ENCODE measurements at regions not wholly inside any gene's neighbourhood (a gene's known extent, or its start where the extent isn't known, plus 50 kb on each side); places are given as distances from the start of the nearest gene placed in this dataset.
"Not testable (repeated sequence)": the region's sequence is repeated elsewhere in the genome, so short reads cannot be mapped to it uniquely, and the experiment has no call there.

DNA sequence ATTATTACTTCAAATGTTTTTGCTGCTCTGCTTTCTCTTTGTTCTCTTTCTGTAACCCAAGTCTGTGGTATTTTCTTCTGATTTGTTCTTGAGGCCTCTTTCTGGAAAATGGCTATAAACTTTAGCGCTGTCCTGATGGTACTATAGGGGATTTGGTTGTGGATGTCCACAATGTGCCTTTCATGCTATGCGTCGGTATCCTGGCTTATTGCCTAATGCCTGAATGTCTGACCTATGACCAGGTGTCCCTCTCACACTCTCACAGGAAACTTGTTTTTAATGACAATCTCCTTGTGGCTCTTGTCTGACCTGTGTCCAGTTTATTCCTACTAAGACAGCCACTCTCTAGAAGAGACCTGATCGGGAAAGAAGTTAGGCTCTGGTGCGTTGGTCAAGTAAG, 222.4 kb upstream of the NR3C2 start:
- H3K4me3 ChIP-seq (ENCODE audit: low read depth, low read length) = no peak overlapping the region
- TF ChIP-seq, protein P1, sequence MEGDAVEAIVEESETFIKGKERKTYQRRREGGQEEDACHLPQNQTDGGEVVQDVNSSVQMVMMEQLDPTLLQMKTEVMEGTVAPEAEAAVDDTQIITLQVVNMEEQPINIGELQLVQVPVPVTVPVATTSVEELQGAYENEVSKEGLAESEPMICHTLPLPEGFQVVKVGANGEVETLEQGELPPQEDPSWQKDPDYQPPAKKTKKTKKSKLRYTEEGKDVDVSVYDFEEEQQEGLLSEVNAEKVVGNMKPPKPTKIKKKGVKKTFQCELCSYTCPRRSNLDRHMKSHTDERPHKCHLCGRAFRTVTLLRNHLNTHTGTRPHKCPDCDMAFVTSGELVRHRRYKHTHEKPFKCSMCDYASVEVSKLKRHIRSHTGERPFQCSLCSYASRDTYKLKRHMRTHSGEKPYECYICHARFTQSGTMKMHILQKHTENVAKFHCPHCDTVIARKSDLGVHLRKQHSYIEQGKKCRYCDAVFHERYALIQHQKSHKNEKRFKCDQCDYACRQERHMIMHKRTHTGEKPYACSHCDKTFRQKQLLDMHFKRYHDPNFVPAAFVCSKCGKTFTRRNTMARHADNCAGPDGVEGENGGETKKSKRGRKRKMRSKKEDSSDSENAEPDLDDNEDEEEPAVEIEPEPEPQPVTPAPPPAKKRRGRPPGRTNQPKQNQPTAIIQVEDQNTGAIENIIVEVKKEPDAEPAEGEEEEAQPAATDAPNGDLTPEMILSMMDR (IDR thresholded peaks at IDR 0.05; ENCODE audit: control insufficient read depth, extremely low read depth, insufficient read depth) = no peak
- DNase-seq (ENCODE audit: low read depth) = no peak

DNA sequence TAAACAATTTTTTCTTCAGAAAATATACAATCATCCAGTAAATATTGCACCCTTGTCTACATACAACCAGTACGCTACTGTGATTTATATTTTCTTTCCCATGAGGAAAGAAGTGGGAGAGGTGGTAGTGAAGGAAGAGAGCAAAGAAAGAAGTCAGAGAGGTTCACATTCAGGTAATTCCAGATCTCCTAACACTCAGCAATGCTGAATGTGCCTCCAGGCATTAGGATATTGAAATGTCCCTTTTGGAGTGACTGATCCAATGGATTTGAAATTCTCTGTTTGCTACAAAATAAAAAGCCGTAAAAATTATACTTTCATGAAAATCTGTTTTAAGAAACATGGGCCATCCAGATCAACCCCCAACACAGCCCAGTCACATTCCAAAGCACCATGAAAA, 211.9 kb upstream of the NR3C2 start:
- H3K4me3 ChIP-seq (ENCODE audit: low read depth, low read length) = no peak overlapping the region
- TF ChIP-seq, protein P1 (IDR thresholded peaks at IDR 0.05; ENCODE audit: control insufficient read depth, extremely low read depth, insufficient read depth) = no peak
- no peak for DNase-seq (ENCODE audit: low read depth)

DNA sequence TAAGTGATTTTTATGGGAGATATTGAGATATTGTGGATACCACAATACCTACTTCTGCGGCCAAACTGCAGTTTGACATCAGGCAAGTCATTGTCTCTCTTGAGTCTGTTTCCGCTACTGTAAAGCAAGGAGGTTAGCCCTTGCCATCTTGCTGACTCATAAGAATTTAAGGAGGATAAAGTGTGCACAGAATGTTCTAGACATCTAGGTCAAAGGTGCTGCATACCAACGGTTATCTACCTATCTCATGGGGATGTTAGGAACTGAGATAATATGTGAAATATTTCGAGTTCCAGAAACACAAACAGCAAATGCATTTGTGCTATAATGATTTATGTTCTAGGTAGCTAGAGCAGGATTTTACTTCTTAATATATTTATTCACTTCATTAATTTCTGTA, 211.5 kb upstream of the NR3C2 start:
- H3K4me3 ChIP-seq (ENCODE audit: low read depth, low read length) = no peak overlapping the region
- TF ChIP-seq, protein P1 (IDR thresholded peaks at IDR 0.05; ENCODE audit: control insufficient read depth, extremely low read depth, insufficient read depth) = no peak
- no peak for DNase-seq (ENCODE audit: low read depth)

DNA sequence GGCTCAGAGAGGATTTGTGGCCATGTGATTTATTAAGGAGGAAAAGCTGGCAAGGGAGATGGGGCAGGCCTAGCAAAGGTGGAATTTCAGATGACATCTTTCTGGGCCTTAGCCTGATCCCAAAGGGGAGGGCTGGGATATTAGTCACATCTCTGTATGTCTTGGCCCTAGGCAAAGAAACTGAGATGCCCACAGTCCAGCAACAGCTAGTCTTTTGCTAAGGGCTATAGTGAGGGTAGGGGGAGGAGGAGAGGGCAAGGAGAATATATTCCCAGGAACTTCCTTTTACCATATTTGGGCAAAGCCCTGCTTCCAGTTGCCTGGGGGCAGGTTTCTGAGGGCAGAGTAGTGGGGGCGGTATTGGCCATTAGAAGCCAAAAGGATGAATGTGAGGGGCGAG, 209.8 kb upstream of the NR3C2 start:
- no peak overlapping the region for H3K4me3 ChIP-seq (ENCODE audit: low read depth, low read length)
- DNase-seq (ENCODE audit: low read depth) = no peak
- TF ChIP-seq, protein P1 (IDR thresholded peaks at IDR 0.05; ENCODE audit: control insufficient read depth, extremely low read depth, insufficient read depth) = no peak

DNA sequence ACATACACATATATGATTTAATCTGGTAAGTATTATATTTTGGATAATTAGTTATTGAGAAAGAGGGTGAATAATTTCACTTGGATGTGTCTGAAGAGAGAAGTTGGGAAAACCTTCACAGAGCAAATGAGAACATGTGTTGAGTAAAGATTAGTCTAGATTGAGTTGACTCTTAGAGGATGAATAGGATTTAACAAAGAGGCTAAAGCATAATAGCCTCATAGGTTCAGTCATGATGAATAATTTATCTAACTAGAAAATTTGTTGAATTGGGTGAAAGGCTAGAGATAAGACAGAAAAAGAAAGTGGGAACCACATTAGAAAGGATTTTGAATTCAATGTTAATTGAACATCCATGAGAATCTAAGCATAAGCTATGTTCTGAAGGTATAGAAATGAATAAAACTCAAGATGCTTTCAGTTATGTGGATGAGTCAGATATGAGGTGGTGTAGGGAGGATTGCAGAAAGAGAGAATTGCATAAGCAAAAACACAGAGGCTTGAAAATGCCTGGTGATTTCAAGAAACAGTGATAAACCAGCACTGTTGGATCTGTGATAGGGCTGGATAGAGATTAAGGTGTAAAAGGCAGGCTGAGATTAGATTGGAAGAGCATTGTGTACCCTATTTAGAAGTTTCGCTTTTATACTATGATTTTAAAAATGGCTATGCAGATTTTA, 207.6 kb upstream of the NR3C2 start:
- TF ChIP-seq, protein P1 (IDR thresholded peaks at IDR 0.05; ENCODE audit: control insufficient read depth, extremely low read depth, insufficient read depth) = no peak
- no peak overlapping the region for H3K4me3 ChIP-seq (ENCODE audit: low read depth, low read length)
- no peak for DNase-seq (ENCODE audit: low read depth)

DNA sequence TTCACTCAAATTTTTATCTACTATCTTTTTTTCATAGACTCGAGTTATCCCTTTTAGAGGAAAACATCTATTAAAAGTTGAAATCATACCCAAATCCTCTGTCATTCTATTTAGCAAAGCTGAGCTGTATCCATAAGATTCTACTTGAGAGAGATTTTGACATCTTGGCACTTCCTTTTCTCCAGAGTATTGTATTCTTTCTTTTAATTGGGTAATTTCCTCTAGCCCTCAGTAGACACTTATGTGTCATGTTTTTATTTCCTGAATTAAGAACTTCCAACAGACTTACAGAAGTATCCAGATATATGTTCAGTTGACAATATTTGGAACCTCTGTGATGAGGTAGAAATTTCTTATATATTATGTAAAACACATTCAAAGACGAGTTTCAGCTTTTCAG, 201.6 kb upstream of the NR3C2 start:
- no peak for DNase-seq (ENCODE audit: low read depth)
- H3K4me3 ChIP-seq (ENCODE audit: low read depth, low read length) = no peak overlapping the region
- TF ChIP-seq, protein P1 (IDR thresholded peaks at IDR 0.05; ENCODE audit: control insufficient read depth, extremely low read depth, insufficient read depth) = no peak

DNA sequence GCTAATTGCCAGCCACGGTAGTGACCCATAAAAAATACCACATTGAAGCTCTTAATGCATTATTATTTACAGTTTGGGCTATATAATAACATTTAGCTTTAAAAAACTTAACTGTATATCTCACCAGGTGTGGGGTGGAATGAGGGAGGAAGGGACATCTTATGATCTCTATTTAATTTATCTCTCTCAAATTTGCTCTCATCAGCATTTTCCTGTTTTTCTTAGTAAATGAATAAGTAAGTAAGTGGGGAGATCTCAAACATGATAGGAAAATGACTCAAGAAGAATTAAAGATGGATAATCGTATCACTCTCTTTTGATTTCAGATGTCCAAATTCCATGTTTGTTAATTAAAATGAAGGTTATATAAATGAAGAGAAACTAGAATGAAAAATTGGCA, 200.7 kb upstream of the NR3C2 start:
- no peak overlapping the region for H3K4me3 ChIP-seq (ENCODE audit: low read depth, low read length)
- TF ChIP-seq, protein P1 (IDR thresholded peaks at IDR 0.05; ENCODE audit: control insufficient read depth, extremely low read depth, insufficient read depth) = no peak
- no peak for DNase-seq (ENCODE audit: low read depth)

DNA sequence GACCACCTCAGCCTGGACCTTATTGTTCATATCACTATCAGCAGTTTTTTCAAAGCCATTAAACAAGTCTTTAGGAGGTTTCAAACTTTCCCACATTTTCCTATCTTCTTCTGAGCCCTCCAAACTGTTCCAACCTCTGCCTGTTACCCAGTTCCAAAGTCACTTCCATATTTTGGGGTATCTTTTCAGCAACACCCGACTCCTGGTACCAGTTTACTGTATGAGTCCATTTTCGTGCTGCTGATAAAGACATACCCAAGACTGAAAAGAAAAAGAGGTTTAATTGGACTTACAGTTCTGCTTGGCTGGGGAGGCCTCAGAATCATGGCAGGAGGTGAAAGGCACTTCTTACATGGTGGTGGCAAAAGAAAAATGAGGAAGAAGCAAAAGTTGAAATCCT, 195.9 kb upstream of the NR3C2 start:
- not testable (repeated sequence) for H3K4me3 ChIP-seq (ENCODE audit: low read depth, low read length); DNase-seq (ENCODE audit: low read depth)

DNA sequence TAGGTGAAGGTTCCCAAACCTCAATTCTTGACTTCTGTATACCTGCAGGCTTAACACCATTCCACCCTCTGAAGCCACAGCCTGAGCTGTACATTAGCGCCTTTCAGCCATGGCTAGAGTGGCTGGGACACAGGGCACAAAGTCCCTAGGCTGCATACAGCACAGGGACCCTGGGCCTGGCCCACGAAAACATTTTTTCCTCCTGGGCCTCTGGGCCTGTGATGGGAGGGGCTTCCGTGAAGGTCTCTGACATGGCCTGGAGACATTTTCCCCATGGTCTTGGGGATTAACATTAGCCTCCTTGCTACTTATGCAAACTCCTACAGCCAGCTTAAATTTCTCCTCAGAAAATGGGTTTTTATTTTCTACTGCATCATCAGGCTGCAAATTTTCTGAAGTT, 195.2 kb upstream of the NR3C2 start:
- not testable (repeated sequence) for DNase-seq (ENCODE audit: low read depth); H3K4me3 ChIP-seq (ENCODE audit: low read depth, low read length)

All from LNCaP clone FGC (cell line).